Urothelium cell line (cell line): ENCODE measurements at regions not wholly inside any gene's neighbourhood (a gene's known extent, or its start where the extent isn't known, plus 50 kb on each side); places are given as distances from the start of the nearest gene placed in this dataset.

Source experiments
- DNase-seq: peaks from one replicate; pipeline ENCODE4 v3.0.0; 2011; ENCODE audit warnings: low spot score, mixed read lengths
- FAIRE-seq: peaks from 2 replicates; lab custom pipeline; 2011; peaks lifted over from hg19 to GRCh38; lab: Jason Lieb, UNC

- FAIRE-seq (no peak), DNase-seq (no peak)
Measured at GRCh38 chr2:129113776-129114175, 795.1 kb upstream of the HS6ST1 start.

- FAIRE-seq (no peak), DNase-seq (no peak)
Measured at GRCh38 chr2:129117434-129117833, 798.8 kb upstream of the HS6ST1 start.

DNA sequence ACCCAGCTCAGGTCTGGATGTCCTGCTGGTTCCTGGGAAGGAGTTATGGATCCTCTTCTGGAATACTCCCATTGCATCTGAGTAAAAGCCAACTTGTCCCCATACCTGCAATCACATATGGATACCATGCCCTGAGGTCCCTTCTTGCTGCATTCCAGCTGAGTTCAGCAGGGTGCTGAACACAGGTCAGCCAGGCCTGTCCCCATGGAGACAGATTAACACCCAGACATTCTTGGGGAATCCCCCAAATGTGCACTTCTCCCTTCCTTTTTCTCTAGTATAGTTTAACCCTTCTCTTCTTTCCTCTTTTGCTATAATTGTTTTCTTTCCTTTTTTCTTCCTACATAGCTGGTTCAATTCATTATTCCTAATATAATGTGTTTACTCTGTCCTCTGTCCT, 799.6 kb upstream of the HS6ST1 start:
- no peak for DNase-seq
- FAIRE-seq = no peak

- DNase-seq (no peak), FAIRE-seq (no peak)
Measured at GRCh38 chr2:129129087-129129486, 810.4 kb upstream of the HS6ST1 start.

- FAIRE-seq (no peak), DNase-seq (no peak)
Measured at GRCh38 chr2:129133692-129134641, 815.3 kb upstream of the HS6ST1 start.

GRCh38 chr2:129135017-129135416, 816.3 kb upstream of the HS6ST1 start:
- DNase-seq (no peak), FAIRE-seq (no peak)

DNA sequence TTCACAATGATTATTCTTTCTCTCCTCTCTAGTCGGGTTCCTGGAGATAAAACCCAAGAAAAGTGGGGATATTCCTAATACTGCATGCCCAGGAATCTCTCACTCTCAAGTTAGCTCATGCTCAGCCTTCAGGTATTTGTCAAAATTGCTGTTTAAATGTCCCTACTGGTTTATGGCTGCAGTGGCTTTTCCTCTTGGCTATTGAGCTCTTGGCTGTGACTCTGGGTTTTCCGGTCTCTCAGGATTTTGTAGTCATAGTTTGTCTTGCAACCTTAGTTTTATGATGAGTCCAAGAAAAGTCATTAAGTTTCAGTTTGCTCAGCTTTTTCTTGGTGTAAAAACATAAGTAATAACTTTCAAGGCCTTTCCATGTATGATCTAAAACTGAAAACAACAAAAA, 820.7 kb upstream of the HS6ST1 start:
- FAIRE-seq = no peak
- no peak for DNase-seq

- DNase-seq (no peak), FAIRE-seq (no peak)
Measured at GRCh38 chr2:129142465-129142864, 823.8 kb upstream of the HS6ST1 start.

DNA sequence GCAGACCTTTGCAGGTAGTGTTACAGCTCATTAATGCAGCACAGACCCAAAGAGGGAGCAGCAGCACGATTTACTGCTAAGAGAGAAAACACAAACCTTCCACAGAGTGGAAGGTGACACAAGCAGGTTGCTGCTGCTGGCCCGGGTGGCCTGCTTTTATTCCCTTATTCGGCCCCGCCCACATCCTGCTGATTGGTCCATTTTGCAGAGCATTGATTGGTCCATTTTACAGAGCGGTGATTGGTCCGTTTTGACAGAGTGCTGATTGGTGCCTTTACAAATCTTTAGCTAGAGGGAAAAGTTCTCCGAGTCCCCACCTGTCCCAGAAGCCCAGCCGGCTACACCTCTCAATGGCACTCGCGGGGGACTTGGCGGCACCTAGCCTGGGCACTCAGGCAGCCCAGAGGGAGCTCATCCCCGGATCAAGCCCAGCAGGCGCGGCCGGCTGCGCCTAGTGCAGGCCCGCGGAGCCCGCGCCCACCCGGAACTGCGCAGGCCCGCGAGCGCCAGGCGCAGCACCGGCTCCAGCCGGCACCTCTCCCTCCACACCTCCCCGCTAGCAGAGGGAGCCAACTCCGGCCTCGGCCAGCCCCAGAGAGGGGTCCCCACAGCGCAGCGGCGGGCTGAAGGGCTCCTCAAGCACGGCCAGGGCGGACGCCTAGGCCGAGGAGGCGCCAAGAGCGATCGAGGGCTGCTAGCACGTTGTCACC, 825.6 kb upstream of the HS6ST1 start:
- DNase-seq = no peak
- no peak for FAIRE-seq

- no peak for FAIRE-seq
Measured at GRCh38 chr2:129152514-129152913, 827.0 kb upstream of the RAB6C start.

DNA sequence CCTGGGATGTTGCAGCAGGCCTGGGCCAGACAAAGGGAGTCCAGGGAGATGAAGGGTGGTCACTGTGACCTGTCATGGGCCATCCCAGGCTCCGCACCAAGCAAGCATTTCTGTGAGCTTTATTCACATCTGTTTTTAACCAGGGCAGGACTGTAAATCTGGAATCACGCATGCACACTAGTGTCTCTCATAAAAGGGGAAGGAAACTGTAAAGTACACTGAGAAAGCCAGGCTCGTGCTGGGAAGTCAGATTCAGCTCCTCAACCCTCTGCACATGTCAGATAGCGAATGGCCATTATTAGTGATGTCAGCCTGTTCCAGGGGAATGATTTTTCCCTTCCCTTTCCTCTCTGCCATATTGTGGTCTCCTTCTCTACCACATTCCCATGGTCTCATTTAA, 818.6 kb upstream of the RAB6C start:
- FAIRE-seq = peak; percentile 5
- DNase-seq = no peak

More at GRCh38 chr2:129152514-129152913, 827.0 kb upstream of the RAB6C start:
- no peak for DNase-seq

DNA sequence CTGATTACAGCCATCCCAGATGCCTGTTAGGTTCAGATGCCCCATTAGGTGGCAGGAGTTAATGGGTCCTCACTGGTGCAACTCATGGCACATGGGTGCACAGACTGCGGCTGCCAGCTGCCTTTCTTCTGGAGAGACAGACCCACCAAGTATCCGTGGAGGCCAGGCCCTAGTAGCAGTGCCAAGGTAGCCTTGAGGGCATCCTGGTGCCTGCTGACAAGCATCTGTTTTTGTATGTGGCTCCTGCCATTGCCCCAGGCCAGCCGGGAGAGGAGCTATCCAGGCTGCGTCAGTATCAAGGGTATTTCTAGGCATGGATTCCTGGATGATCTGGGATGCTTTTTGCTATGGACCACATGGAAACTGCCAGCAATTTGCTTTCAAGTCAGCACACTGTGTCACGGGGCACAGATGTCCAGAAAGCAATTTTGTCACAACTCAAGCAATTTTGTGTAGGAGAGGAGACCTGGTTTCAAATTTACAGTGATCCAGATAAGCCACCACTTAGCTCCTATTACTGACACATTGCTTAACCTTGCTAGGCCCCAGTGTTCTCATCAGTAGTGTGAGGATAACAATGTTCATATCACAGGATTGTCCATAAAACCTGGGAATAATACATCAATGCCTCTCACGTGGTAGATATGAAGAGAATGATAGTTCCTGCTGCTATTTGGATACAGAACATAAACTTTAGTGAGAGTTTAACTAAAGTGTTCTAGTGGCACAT, 815.1 kb upstream of the RAB6C start:
- FAIRE-seq = no peak
- DNase-seq = no peak

DNA sequence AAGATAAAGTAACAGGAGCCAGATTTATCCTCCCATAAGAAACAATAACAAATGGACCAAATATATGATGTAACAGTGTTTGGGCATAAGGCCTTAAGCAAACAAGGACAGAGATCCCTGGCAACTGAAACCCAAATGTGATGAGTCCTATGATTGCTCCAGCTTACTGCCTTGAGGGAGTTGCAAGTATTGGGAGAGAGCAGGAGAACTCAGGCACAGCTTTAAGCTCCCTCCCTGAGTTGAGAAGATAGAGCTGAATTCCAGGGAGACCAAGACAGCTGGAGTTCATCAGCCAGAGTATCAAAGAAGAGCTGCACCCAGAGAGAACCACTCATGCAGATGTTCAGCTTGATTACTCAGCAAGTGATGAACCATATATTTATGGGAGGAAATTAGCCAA, 814.5 kb upstream of the RAB6C start:
- FAIRE-seq (no peak), DNase-seq (no peak)

DNA sequence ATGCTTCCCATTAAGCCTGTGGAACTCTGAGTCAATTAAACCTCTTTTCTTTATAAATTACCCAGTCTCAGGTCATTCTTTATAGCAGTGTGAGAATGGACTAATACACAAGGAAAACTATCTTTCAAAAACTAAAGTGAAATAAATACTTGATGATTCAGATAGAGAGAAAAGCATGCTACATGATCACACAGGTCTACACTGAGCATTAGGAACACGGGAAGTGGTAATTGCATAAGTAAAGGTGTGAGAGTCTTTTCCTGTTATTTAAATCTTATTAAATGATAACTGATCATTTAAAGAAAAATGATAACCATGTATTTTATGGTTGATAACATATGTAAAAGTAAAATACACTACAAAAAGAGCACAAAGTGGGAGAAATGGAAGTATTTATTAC, 812.0 kb upstream of the RAB6C start:
- DNase-seq (no peak), FAIRE-seq (no peak)

DNA sequence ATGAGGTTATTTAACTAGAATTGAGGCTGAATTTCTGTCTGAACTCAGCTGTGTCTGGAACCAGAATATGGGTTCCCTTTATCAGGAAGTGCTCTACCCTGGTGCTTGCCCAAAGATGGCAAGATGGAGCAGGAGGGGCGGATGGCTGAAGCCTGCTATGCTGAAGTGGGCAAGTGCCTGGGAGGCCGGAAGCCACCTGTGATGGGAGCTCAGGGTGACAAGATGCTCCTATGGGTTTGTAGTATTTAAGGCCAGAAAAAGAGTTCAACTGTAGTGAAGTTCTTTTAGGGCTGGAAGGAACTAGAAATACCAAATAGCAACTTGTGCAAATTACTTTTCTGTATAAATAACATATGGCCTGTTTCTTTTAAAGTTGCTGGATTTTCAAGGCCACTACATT, 808.9 kb upstream of the RAB6C start:
- DNase-seq (no peak), FAIRE-seq (no peak)

- DNase-seq (no peak), FAIRE-seq (no peak)
Measured at GRCh38 chr2:129174143-129174542, 805.3 kb upstream of the RAB6C start.

DNA sequence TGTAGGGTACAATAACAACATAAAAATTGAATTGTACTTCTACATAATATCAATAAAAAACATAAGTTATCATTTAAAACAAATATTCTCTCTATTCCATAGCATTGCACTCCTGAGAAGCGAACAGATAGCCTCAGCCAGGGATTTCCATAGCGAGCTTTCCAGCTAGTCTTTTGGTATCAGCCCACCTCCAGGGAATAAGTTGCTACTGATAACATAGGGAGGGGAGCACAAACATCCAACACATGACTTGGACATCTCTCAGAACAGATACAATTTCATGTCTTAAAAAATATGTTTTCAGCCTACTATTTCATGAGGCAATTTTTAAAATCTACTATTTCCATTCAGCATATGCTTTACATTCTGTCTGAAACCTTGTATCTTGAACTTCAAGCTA, 804.4 kb upstream of the RAB6C start:
- FAIRE-seq = no peak
- DNase-seq = no peak

DNA sequence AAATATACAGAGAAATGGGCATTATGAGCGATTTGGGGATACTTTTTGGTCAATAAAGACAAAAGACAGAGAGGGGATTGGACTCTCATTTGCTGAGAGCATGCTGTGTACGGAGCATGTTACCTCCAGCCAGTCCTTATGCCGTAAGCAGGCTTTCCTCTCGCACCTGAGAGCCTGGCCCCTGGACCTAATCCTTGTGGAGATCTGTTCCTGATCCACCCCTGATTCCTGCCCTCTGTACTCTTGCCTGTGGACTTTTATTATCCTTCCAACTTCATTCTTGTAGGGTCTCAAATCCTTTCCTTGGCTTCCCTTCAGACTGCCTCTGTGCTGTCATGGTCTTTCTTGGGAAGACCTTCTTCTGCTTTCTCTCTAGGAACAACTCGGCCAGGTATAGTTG, 803.1 kb upstream of the RAB6C start:
- DNase-seq = no peak
- FAIRE-seq = no peak

DNA sequence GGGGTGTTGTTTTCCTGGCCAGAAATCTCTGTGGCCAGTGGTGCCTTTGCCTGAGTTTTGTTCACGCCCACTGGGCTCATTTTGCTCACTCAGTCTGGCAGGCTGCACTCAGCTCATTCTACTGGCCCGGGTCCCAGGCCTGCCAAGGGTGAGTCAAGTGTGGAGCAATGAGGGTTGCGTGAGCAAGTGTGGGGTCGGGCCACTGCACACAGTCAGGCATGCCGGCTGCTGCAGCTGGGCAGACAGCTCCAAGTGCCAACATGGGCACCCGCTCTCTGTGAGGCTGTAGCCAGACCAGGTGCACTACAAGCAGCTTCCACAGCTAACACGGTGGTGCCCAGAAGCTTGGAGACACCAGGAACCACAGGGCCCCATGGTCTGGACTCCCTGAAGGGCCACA, 801.1 kb upstream of the RAB6C start:
- DNase-seq (no peak), FAIRE-seq (no peak)

DNA sequence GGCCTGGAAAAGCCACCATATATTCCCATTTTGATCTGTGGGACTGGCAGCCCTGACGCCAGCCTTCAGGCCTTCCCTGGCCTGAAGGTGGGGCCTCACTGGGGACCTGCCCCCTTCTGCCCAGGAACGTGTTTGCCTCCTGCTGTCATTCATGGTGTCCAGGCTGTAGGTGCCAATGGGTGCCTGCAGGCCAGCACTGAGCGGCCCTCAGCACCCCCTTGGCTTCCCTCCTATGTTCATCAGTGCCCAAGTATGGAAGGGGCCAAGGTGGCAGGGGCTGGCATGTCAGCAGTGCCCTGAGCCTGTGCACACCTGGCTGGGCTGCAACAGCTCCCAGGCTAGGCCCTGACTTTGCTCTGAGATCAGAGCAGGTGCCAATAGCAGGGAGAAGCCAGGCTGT, 800.3 kb upstream of the RAB6C start:
- no peak for DNase-seq
- no peak for FAIRE-seq

- no peak for FAIRE-seq
- DNase-seq = no peak
Measured at GRCh38 chr2:129180124-129180716, 799.2 kb upstream of the RAB6C start.
